ENCODE measurements at regions not wholly inside any gene's neighbourhood (a gene's known extent, or its start where the extent isn't known, plus 50 kb on each side); places are given as distances from the start of the nearest gene placed in this dataset.

DNA sequence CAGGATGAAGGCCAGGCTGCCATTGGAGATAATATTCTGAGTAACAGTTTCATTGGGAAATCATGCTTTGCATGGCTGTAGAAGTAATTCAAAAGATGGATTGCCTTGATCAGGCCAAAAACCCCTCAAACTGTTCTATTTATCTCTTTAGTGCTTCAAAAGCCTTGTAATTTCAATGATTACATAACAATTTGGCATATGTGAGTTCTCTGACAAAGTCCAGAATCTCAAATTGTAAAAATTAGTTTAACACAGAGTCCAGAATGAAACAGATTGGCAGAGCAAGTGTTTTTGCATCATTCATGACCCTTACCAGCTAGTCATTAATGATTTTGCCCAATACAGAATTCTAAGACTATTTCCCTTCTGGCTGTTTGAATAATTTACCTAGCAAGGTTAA, 347.3 kb downstream of the SPRY1 start:
- Mint-ChIP-seq H3K27ac (no peak overlapping the region), H3K36me3 (ENCODE audit: low read depth) (no peaks in the 10 kb centered on the region), H3K4me1 (ENCODE audit: low read depth) (no peaks in the 10 kb centered on the region), H3K27me3 (peaks cover 27% of the 10 kb centered on the region), H3K9me3 (no peaks in the 10 kb centered on the region), H3K4me3 (no peak overlapping the region)

DNA sequence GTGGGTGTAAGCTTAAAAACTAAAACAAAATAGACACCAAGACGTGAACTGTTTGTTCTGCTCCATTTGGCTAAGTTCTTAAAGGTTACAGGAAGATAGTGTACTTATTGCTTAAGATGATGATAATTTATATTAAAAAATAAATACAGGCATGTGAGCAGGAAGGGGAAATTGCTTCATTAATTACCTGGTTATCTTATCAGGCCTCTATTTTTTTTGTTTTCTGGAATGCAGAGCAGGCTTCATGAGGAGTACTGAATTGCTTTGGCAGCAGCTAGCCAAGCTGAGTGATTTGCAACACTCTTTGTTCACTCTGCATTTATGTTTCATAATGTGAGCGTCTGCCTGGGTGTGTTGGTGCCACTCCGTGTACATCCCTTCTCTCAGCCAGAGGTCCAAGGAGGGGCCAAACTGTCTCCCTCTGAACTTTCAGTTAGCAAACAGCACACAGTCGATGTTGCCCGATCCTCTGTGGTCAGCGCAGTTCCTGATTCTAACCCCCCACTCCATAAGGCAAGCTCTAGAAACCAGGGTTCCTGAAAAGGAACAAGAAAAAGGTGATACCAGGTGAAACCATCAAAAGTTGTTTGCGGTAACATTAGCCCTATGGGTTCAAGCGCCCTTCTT, 348.2 kb downstream of the SPRY1 start:
- Mint-ChIP-seq H3K4me1 (ENCODE audit: low read depth) (no peaks in the 10 kb centered on the region), H3K36me3 (ENCODE audit: low read depth) (no peaks in the 10 kb centered on the region), H3K27ac (no peak overlapping the region), H3K9me3 (no peaks in the 10 kb centered on the region), H3K27me3 (peaks cover 28% of the 10 kb centered on the region), H3K4me3 (no peak overlapping the region)

DNA sequence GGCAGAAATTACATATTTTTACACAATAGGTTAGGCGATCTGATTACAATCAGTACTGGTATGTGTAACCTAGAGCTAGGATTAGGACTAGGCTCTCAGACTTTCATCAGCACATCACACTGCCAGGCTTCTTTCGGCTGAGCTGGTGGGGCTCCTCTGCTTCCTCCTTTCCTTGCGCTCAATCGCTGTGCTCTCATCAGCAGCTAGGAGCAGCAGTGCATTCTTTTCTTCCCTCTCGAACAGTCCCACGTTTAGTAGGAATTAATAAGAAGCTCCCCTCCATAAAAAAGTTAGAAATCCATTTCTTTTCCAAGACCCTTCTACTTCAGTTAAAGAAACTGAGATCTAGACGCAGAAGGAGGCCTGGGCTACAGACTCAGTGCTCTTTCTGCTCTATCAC, 350.4 kb downstream of the SPRY1 start:
- Mint-ChIP-seq H3K4me1 (ENCODE audit: low read depth) (no peaks in the 10 kb centered on the region), H3K27me3 (peaks cover 28% of the 10 kb centered on the region), H3K9me3 (no peaks in the 10 kb centered on the region), H3K36me3 (ENCODE audit: low read depth) (no peaks in the 10 kb centered on the region), H3K4me3 (no peak overlapping the region), H3K27ac (no peak overlapping the region)

DNA sequence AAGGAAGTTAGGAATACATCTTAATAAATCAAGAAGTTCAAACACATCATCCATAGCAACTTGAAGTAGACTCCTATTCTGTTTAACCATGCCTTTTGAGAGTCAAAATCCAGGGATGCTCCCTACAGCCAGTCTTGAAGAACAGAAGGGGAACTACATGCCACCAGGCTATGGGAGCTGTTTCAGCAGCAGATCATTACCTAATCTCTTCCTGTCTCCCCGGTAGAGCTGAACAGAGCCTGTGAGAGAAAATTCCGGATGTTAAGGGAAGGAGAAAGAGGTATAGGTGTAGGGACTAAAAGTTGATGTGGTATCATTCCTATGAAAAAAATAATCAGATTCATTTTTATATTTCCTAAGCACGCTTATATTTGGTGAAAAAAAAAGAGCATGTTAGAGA, 352.2 kb downstream of the SPRY1 start:
- Mint-ChIP-seq H3K27me3 (peaks cover 23% of the 10 kb centered on the region), H3K4me1 (ENCODE audit: low read depth) (no peaks in the 10 kb centered on the region), H3K4me3 (no peak overlapping the region), H3K9me3 (no peaks in the 10 kb centered on the region), H3K36me3 (ENCODE audit: low read depth) (no peaks in the 10 kb centered on the region), H3K27ac (no peak overlapping the region)

DNA sequence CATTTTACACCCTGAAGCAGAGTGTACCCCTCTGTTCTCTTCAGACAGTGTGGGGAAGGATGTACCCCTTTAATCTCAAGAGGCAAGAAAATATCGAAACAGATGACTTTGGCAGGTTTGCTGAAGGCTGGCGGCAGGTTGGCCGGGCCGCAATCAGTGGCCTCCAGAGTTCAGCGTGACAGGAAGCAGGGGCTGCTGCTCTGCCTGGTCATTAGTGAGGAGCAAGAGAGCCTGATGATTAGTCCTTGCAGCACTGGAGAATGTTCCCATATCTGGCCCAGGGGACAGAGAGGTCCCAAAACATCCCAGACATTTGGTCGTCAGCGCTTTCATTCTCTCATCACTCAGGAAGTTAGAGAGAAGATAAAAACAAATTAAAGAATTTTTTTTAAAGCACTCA, 352.8 kb downstream of the SPRY1 start:
- Mint-ChIP-seq H3K27me3 (peaks cover 17% of the 10 kb centered on the region), H3K36me3 (ENCODE audit: low read depth) (no peaks in the 10 kb centered on the region), H3K27ac (no peak overlapping the region), H3K4me3 (no peak overlapping the region), H3K4me1 (ENCODE audit: low read depth) (no peaks in the 10 kb centered on the region), H3K9me3 (no peaks in the 10 kb centered on the region)

DNA sequence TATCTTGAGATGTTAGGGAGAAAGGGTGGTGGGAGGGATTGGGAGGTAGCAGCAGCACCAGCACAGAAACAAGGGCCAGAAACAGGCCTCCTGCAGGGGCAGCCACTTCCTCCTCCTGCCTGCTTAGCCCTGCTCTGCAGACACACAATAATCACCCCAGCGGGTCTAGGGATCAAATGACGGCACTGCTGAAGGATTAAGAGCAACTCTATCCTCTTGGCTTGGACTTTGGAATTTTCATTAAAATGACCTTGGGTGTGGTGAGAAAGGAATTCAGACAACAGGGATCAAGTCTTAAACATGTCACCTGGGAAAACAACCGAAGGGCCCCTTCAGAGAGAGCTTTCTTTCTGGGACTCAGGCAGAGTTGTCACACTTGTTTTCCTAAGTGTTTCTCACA, 353.4 kb downstream of the SPRY1 start:
- no peaks in the 10 kb centered on the region for H3K36me3 Mint-ChIP-seq (ENCODE audit: low read depth)
- H3K4me3 Mint-ChIP-seq, result no peak overlapping the region
- no peaks in the 10 kb centered on the region for H3K4me1 Mint-ChIP-seq (ENCODE audit: low read depth)
- H3K27ac Mint-ChIP-seq, result no peak overlapping the region
- H3K9me3 Mint-ChIP-seq, result no peaks in the 10 kb centered on the region
- H3K27me3 Mint-ChIP-seq, result peaks cover 13% of the 10 kb centered on the region

DNA sequence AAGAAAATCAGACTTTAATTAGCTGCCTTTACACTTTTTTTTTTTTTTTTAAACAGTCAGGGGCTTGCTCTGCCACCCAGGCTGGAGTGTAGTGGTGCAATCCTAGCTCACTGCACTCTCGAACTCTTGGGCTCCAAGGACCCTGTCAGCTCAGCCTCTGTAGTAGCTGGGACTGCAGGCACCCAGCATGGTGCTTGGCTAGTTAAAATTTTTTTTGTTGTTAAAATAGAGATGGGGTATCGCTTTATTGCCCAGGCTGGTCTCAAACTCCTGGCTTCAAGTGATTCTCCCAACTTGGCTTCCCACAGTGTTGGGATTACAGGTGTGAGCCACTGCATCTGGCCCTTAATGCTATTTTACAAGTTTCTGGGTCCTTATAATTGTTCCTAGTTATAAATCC, 359.1 kb downstream of the SPRY1 start:
- no peaks in the 10 kb centered on the region for H3K36me3 Mint-ChIP-seq (ENCODE audit: low read depth)
- no peaks in the 10 kb centered on the region for H3K9me3 Mint-ChIP-seq

DNA sequence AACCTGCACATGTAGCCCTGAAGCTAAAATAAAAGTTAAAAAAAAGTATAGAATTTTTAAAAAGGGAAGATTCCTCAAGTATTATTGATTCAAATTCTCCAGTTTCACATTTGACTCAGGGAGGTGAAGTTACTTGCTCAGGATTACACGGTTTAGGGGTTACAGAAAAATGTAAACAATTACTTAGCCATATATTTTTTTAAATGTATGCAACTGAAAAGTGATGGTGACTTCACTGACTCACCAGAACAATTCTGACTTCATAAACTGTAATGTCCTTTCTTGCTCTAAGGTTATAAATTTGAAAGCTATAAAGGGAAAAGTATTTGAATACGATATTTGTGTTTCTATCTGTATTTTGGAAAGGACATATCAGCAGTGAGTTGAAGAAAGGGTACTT, 371.2 kb downstream of the SPRY1 start:
- H3K4me3 Mint-ChIP-seq, result no peak overlapping the region
- no peaks in the 10 kb centered on the region for H3K4me1 Mint-ChIP-seq (ENCODE audit: low read depth)
- no peak overlapping the region for H3K27ac Mint-ChIP-seq
- no peaks in the 10 kb centered on the region for H3K36me3 Mint-ChIP-seq (ENCODE audit: low read depth)
- no peaks in the 10 kb centered on the region for H3K9me3 Mint-ChIP-seq
- H3K27me3 Mint-ChIP-seq, result no peaks in the 10 kb centered on the region

More for the DNA sequence above, 359.1 kb downstream of the SPRY1 start:
- Mint-ChIP-seq H3K27ac (no peak overlapping the region), H3K4me1 (ENCODE audit: low read depth) (no peaks in the 10 kb centered on the region), H3K4me3 (no peak overlapping the region), H3K27me3 (no peaks in the 10 kb centered on the region)

DNA sequence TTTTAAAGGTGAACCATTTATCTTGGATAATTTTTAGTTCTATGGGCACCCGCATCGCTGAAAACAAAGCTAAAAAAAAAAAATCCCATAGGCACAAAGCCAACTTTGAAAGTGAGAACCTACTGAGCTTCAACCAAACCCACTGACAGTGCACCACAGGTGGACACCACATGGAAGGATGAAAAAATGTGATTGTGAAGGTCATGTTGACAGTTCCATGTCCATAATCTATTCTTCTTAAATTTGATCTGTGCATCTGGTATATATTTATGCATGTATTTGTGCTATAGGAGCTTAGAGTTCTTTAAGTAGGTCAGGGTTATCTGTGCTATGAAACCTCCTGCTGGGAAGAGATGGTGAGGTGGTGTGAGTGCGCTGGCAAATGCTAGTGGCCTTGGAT, 374.3 kb downstream of the SPRY1 start:
- Mint-ChIP-seq H3K9me3 (no peaks in the 10 kb centered on the region), H3K27me3 (peaks cover 4% of the 10 kb centered on the region), H3K36me3 (ENCODE audit: low read depth) (no peaks in the 10 kb centered on the region), H3K27ac (no peak overlapping the region), H3K4me3 (no peak overlapping the region), H3K4me1 (ENCODE audit: low read depth) (no peaks in the 10 kb centered on the region)

DNA sequence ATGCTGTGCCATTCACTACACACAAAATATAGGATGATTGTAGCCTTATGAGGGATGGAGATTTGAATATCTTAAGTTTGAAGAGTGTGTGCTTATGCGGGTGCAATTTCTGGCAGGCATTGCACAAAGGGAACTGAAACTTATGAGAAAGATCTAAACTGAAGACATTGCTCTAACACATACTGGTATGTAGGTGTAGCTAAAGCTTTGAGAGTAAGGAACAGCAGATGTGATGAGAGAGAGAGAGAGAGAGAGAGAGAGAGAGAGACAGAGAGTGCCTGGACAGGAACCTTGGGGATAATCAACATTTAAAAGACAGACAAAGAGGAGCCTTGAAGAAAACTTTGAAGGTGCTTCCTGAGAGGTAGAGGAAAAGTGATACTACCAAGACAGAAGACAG, 379.7 kb downstream of the SPRY1 start:
- no peaks in the 10 kb centered on the region for H3K36me3 Mint-ChIP-seq (ENCODE audit: low read depth)
- no peak overlapping the region for H3K4me3 Mint-ChIP-seq
- H3K9me3 Mint-ChIP-seq, result no peaks in the 10 kb centered on the region
- H3K4me1 Mint-ChIP-seq (ENCODE audit: low read depth), result no peaks in the 10 kb centered on the region
- H3K27me3 Mint-ChIP-seq, result peaks cover 4% of the 10 kb centered on the region
- H3K27ac Mint-ChIP-seq, result no peak overlapping the region

DNA sequence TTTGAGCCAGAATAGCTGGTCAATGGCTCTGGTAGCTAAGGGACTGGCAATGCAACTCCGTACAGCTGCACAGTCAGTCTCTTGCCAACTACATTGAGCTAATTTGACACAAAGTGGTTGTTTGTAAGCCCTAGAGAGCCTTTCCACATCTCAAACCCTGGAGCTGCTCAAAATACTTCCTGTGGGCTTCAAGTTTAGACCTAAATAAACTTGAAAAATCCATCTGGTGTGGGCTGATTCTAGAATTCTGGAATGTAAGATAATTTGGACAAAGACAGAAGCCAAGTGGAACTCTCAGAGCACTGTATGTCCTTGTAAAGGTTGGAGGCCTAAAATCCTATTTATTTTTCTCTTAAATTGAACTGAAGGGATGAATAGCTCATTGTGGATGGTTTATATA, 380.8 kb downstream of the SPRY1 start:
- Mint-ChIP-seq H3K27me3 (peaks cover 4% of the 10 kb centered on the region), H3K4me1 (ENCODE audit: low read depth) (no peaks in the 10 kb centered on the region), H3K36me3 (ENCODE audit: low read depth) (no peaks in the 10 kb centered on the region), H3K4me3 (no peak overlapping the region), H3K27ac (no peak overlapping the region), H3K9me3 (no peaks in the 10 kb centered on the region)

DNA sequence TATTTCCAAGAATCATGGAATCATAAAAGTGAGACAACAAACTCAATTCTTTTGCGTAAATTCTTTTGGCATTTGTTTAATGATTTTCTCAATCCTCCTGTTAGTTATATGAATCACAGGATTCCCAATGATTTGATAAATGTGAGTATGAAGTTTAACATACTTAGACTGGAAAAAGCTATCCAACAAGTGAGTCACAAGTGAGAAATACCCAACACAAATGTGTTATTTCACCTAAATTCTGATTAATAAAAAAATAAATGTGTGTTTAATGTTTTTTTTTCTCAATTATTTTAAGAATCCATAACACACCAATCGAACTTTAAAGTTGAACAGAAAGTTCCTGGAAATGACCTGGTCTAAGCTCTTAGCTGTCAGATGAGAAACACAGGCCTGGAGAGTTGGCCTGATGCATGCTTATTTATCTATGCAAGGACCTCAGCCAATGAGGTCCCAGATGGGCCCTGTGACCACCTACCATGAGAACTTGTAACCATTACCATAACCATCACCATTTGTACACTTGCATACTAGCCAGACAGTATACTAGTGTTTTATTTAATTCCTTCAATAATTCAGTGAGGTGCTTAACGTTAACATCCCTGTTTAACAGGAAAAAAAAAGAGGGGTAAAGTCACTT, 386.7 kb downstream of the SPRY1 start:
- Mint-ChIP-seq H3K9me3 (no peaks in the 10 kb centered on the region), H3K4me3 (no peak overlapping the region), H3K4me1 (ENCODE audit: low read depth) (no peaks in the 10 kb centered on the region), H3K36me3 (ENCODE audit: low read depth) (no peaks in the 10 kb centered on the region), H3K27me3 (no peaks in the 10 kb centered on the region), H3K27ac (no peak overlapping the region)

DNA sequence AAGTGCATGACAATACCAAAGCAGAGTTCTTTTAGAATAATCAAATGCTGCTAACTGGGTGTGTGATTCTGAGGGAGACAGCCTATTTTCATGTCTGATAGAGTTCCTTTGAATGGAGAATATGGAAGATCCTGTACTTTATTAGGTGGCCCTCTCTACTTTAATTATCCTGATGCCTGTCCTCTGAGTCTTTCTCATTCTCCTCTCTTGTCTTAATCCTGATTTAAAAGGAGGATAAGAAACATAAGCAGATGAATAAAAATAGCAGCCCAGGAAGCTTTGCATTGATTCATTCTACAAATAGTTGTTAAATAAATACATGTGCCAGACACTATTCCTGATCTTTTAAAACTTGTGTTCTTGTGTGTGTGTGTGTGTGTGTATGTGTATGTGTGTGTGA, 387.3 kb downstream of the SPRY1 start:
- no peak overlapping the region for H3K4me3 Mint-ChIP-seq
- H3K4me1 Mint-ChIP-seq (ENCODE audit: low read depth), result no peaks in the 10 kb centered on the region
- H3K27ac Mint-ChIP-seq, result no peak overlapping the region
- H3K9me3 Mint-ChIP-seq, result no peaks in the 10 kb centered on the region
- no peaks in the 10 kb centered on the region for H3K36me3 Mint-ChIP-seq (ENCODE audit: low read depth)
- no peaks in the 10 kb centered on the region for H3K27me3 Mint-ChIP-seq

DNA sequence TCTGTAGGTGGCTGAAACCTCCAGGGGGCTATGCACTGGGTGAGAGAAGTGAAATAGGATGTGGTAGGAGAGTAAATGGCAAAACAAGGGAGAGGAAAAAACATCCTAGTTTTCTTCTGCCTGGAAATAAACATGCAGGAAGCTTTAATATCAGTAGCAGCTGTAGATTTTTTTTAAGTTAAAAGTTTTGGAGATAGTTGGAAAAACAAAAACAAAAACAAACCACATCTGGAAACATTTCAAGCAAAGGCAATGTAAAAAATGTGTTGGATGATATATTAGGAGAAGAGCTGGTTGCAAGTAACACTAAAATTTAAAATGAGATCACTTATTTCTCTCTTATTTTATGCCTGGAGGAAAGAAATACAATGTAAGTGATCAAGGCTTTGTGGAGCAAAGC, 388.0 kb downstream of the SPRY1 start:
- Mint-ChIP-seq H3K4me3 (no peak overlapping the region), H3K36me3 (ENCODE audit: low read depth) (no peaks in the 10 kb centered on the region), H3K27me3 (no peaks in the 10 kb centered on the region), H3K27ac (no peak overlapping the region), H3K4me1 (ENCODE audit: low read depth) (no peaks in the 10 kb centered on the region), H3K9me3 (no peaks in the 10 kb centered on the region)

DNA sequence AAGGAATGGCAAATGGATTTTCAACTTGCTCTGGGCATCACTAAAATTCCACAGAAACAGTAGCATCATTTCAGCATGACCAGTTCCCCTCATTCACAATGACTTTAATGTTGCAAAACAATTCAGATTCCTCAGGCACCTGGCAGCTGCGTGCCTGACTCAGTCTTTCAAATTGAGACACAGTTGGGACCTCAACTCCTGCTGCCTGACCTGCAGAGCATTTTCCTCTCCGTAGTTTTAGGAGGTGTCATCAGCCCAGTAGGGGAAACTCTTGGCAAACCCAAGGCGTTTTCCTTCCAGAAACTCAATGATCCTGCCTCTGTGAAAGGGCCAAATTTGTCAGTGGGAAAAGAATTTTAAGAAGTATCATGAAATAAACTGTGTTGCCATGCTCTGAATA, 388.9 kb downstream of the SPRY1 start:
- H3K9me3 Mint-ChIP-seq, result no peaks in the 10 kb centered on the region
- no peak overlapping the region for H3K4me3 Mint-ChIP-seq
- H3K27ac Mint-ChIP-seq, result no peak overlapping the region
- H3K36me3 Mint-ChIP-seq (ENCODE audit: low read depth), result no peaks in the 10 kb centered on the region
- H3K4me1 Mint-ChIP-seq (ENCODE audit: low read depth), result no peaks in the 10 kb centered on the region
- H3K27me3 Mint-ChIP-seq, result no peaks in the 10 kb centered on the region

Measured in stimulated activated naive CD8-positive, alpha-beta T cell treated with anti-CD3 and anti-CD28 coated beads, Interleukin-15, Interleukin-2, amounts not matched to agents 100 ng/mL and 50 ng/mL, for 24 hours (primary cell).